Uterus (tissue), 2 donors: ENCODE measurements at regions not wholly inside any gene's neighbourhood (a gene's known extent, or its start where the extent isn't known, plus 50 kb on each side); places are given as distances from the start of the nearest gene placed in this dataset.

Experiments used
- POLR2A ChIP-seq, 2 donors: fragments of 450-650 bp; IDR thresholded peaks; one replicate each; pipeline ENCODE4 v1.6.1; 2016; ENCODE audit warnings: antibody characterized with exemption in 2 of 2, mild to moderate bottlenecking in 1 of 2, moderate library complexity in 1 of 2
- TF ChIP-seq, protein P1 (sequence below), 4 experiments: fragments of 200-600 bp in 2 of 4; fragments of 450-650 bp in 2 of 4; sonication (generic) in 2 of 4; IDR thresholded peaks; one replicate each; pipeline ENCODE4 v1.5.1; 2016 to 2019; ENCODE audit warnings: antibody characterized with exemption in 4 of 4, mild to moderate bottlenecking in 2 of 4, moderate library complexity in 1 of 4

DNA sequence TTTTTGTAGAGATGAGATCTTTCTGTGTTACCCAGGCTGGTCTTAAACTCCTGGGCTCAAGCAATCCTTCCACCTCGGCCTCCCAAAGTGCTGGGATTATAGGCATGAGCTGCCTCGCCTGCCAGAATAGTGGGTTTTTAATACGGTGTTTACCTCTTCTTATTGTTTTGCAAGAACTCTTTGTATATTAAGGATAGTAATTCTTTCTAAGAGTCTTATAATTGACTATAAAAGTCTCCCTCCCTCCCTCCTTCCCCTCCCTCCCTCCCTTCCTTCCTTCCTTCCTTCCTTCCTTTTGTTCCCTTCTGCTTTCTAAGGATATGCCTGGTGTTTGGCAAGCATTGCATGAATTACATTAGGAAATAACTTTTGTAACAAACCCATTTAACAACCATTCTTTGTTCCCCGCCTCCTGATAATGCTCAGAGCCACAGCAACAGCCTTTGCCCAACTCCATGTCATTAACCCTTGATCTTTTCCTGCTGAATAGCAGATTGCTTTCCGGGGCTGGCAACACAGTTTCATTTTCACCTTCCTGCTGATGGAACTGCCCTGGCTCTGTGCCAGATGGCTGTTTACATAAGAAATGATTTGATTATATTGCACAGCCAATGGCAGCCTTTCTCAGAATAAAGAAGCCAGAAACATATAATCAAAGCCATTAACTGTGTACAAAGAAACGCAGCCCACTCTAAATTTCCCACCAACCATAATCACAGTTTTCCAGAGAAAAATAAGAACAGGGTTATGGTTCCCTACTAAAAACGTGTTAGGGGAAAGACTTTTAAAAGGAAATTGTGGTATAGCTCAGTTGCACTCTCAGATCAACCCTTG lies 143.7 kb upstream of the PTPN1 start:
- TF ChIP-seq, protein P1, sequence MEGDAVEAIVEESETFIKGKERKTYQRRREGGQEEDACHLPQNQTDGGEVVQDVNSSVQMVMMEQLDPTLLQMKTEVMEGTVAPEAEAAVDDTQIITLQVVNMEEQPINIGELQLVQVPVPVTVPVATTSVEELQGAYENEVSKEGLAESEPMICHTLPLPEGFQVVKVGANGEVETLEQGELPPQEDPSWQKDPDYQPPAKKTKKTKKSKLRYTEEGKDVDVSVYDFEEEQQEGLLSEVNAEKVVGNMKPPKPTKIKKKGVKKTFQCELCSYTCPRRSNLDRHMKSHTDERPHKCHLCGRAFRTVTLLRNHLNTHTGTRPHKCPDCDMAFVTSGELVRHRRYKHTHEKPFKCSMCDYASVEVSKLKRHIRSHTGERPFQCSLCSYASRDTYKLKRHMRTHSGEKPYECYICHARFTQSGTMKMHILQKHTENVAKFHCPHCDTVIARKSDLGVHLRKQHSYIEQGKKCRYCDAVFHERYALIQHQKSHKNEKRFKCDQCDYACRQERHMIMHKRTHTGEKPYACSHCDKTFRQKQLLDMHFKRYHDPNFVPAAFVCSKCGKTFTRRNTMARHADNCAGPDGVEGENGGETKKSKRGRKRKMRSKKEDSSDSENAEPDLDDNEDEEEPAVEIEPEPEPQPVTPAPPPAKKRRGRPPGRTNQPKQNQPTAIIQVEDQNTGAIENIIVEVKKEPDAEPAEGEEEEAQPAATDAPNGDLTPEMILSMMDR (IDR thresholded peaks at IDR 0.05), result no peak
- no peak for TF ChIP-seq POLR2A (IDR thresholded peaks at IDR 0.05)
